ENCODE measurements at regions not wholly inside any gene's neighbourhood (a gene's known extent, or its start where the extent isn't known, plus 50 kb on each side); places are given as distances from the start of the nearest gene placed in this dataset.

DNA sequence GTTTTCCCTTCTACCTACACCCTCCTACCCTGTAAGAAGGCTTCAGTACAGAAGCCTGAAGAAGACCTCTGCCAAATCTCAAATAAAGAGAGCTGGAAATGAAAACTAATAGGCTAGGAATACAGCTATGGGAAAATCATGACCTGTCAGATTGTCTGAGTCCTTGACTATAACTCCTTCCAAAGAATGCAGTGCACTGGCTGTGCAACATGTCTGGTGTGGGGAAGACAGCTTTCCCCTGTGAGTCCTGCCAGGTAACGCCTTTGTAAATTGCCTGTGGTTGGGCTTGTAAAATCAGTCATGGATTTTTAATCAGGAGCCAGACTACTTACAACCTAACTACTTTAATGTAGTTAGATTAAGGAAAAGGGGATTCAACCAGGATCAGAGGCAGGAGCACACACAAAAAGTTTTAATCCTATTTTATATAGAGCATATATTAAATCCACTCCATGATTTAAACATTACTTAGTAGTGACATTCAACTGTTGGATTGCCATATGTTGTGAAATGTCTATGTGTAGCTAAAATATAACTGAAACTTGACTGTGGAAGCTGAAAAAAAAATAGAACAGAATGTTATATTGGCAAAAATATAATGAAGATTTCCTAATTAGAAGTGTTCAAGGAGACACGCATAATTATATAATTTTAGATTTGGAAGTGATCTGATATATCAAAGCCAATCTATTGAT, 1667.8 kb downstream of the KCNT2 start:
- Histone ChIP-seq H3K4me3 (no peak overlapping the region), H3K4me1 (ENCODE audit: control insufficient read depth in 5 of 5, insufficient read depth in 5 of 5, low read length in 5 of 5) (no peaks in the 10 kb centered on the region), H3K27me3 (ENCODE audit: control insufficient read depth in 3 of 3, insufficient read depth in 3 of 3, low read length in 2 of 3) (no peaks in the 10 kb centered on the region), H3K27ac (ENCODE audit: low read depth in 1 of 2, low read length in 1 of 2) (no peak overlapping the region), H3K36me3 (ENCODE audit: control insufficient read depth in 4 of 4, insufficient read depth in 4 of 4, low read length in 4 of 4) (no peaks in the 10 kb centered on the region), H3K9me3 (ENCODE audit: control insufficient read depth in 4 of 4, insufficient read depth in 3 of 4, low read length in 3 of 4) (peaks cover 0 to 2% (median 0%) of the 10 kb centered on the region in 4 donors), H3K9ac (ENCODE audit: insufficient read depth in 1 of 2, low read length in 2 of 2) (no peak overlapping the region)
- no peak for TF ChIP-seq CTCF (IDR thresholded peaks at IDR 0.05; ENCODE audit: control extremely low read depth, extremely low read depth)
- no peak for DNase-seq
- WGBS, 2 donors: 77 to 82% methylated on average over 2 of the region's 2 CpGs
- no peak for ATAC-seq (ENCODE audit: insufficient read depth, low FRiP score)

- WGBS, 2 donors: 80 to 82% methylated on average over 3 of the region's 3 CpGs
- no peak overlapping the region for H3K4me3 ChIP-seq
- H3K36me3 ChIP-seq (ENCODE audit: control insufficient read depth in 4 of 4, insufficient read depth in 4 of 4, low read length in 4 of 4): no peaks in the 10 kb centered on the region
- TF ChIP-seq CTCF (IDR thresholded peaks at IDR 0.05; ENCODE audit: control extremely low read depth, extremely low read depth): no peak
- H3K27ac ChIP-seq (ENCODE audit: low read depth in 1 of 2, low read length in 1 of 2): no peak overlapping the region
- no peak for ATAC-seq (ENCODE audit: insufficient read depth, low FRiP score)
- H3K27me3 ChIP-seq (ENCODE audit: control insufficient read depth in 3 of 3, insufficient read depth in 3 of 3, low read length in 2 of 3): no peaks in the 10 kb centered on the region
- no peak overlapping the region for H3K9ac ChIP-seq (ENCODE audit: insufficient read depth in 1 of 2, low read length in 2 of 2)
- peaks cover 0 to 2% (median 0%) of the 10 kb centered on the region in 4 donors for H3K9me3 ChIP-seq (ENCODE audit: control insufficient read depth in 4 of 4, insufficient read depth in 3 of 4, low read length in 3 of 4)
- DNase-seq: no peak
- no peaks in the 10 kb centered on the region for H3K4me1 ChIP-seq (ENCODE audit: control insufficient read depth in 5 of 5, insufficient read depth in 5 of 5, low read length in 5 of 5)
These were observed 1672.4 kb downstream of the KCNT2 start for GRCh38 chr1:194935864-194936263.

DNA sequence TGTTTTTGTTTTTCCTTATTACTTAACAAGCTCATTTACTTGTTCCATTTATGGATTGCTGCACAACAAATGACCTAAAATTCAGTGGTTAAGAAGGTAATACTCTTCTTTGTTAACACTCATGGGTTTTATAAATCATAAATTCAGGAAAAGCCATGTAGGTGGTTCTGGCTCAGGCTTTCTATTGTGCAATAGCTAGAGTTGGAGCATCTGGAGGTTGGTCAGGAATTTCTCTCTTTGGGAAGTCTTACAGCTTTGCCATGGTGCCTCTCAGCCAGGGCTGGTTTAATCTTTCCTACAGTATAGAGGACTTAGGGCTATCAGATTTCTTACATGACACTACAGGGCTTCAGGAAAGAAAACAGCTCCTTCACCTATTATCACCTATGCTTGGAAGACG, 1677.1 kb downstream of the KCNT2 start:
- Histone ChIP-seq H3K27me3 (ENCODE audit: control insufficient read depth in 3 of 3, insufficient read depth in 3 of 3, low read length in 2 of 3) (no peaks in the 10 kb centered on the region), H3K4me3 (no peak overlapping the region), H3K9me3 (ENCODE audit: control insufficient read depth in 4 of 4, insufficient read depth in 3 of 4, low read length in 3 of 4) (peaks cover 0 to 2% (median 0%) of the 10 kb centered on the region in 4 donors), H3K9ac (ENCODE audit: insufficient read depth in 1 of 2, low read length in 2 of 2) (no peak overlapping the region), H3K27ac (ENCODE audit: low read depth in 1 of 2, low read length in 1 of 2) (no peak overlapping the region), H3K36me3 (ENCODE audit: control insufficient read depth in 4 of 4, insufficient read depth in 4 of 4, low read length in 4 of 4) (no peaks in the 10 kb centered on the region), H3K4me1 (ENCODE audit: control insufficient read depth in 5 of 5, insufficient read depth in 5 of 5, low read length in 5 of 5) (no peaks in the 10 kb centered on the region)
- no peak for ATAC-seq (ENCODE audit: insufficient read depth, low FRiP score)
- TF ChIP-seq CTCF (IDR thresholded peaks at IDR 0.05; ENCODE audit: control extremely low read depth, extremely low read depth): no peak
- WGBS, 2 donors: 61 to 64% methylated on average over 1 of the region's 1 CpG
- peak in 1 of 3 donors; percentile 2 for DNase-seq

DNA sequence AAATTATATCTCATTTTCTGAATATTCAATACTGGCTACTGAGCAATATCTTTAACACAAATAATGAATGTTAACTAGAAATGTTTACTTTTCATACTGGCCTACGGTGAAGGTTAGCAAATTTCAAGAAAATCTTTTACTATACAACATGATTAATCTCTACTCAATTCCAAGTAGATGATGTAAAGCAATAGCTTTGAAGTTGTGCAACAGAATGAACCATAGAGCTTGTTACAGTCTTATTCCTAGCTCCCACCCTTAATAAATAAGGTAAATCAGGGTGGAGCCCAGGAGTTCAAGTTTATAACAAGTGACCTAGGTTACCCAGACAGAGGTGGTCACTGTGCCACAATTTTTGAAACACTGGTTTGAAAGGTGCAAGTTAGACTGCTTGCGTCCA, 1678.1 kb downstream of the KCNT2 start:
- WGBS, 2 donors: 71 to 85% methylated on average over 2 of the region's 2 CpGs

More for the DNA sequence above, 1678.1 kb downstream of the KCNT2 start:
- H3K4me1 ChIP-seq (ENCODE audit: control insufficient read depth in 5 of 5, insufficient read depth in 5 of 5, low read length in 5 of 5): no peaks in the 10 kb centered on the region
- H3K36me3 ChIP-seq (ENCODE audit: control insufficient read depth in 4 of 4, insufficient read depth in 4 of 4, low read length in 4 of 4): no peaks in the 10 kb centered on the region
- DNase-seq: peak in 1 of 3 donors; percentile 7
- no peak for TF ChIP-seq CTCF (IDR thresholded peaks at IDR 0.05; ENCODE audit: control extremely low read depth, extremely low read depth)
- no peak for ATAC-seq (ENCODE audit: insufficient read depth, low FRiP score)
- H3K4me3 ChIP-seq: no peak overlapping the region
- no peaks in the 10 kb centered on the region for H3K9me3 ChIP-seq (ENCODE audit: control insufficient read depth in 4 of 4, insufficient read depth in 3 of 4, low read length in 3 of 4)
- H3K27ac ChIP-seq (ENCODE audit: low read depth in 1 of 2, low read length in 1 of 2): no peak overlapping the region
- no peak overlapping the region for H3K9ac ChIP-seq (ENCODE audit: insufficient read depth in 1 of 2, low read length in 2 of 2)
- no peaks in the 10 kb centered on the region for H3K27me3 ChIP-seq (ENCODE audit: control insufficient read depth in 3 of 3, insufficient read depth in 3 of 3, low read length in 2 of 3)

All from lung (tissue), 11 donors.